ENCODE measurements at regions not wholly inside any gene's neighbourhood (a gene's known extent, or its start where the extent isn't known, plus 50 kb on each side); places are given as distances from the start of the nearest gene placed in this dataset.

DNA sequence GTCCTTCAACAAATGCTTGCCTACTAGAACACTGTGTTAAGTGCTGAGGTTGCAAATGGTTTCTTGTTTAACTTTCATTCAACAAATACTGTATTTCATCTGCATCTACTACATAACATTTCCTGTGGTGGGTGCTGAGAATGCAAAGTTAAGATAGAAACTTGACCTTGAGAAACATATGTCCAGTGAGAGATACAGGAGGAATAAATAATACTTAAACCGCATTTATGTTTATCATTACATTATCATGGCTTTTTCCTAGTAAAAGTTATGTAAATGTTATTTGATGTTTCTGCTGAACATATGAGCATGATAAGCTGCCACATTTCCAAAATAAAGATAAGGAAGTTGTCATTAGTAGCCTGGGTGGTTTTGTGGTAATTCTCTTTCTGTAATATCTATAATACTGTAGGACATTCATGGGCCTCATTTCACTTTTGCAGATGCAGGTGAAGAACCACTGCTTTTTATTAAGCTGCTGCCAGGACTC is 590.4 kb downstream of the PLPP3 start:
- no peak overlapping the region for H3K4me3 Mint-ChIP-seq
- no peak overlapping the region for H3K27ac Mint-ChIP-seq
- no peaks in the 10 kb centered on the region for H3K9me3 Mint-ChIP-seq (ENCODE audit: low read depth)
- no peaks in the 10 kb centered on the region for H3K36me3 Mint-ChIP-seq
- peaks cover 4% of the 10 kb centered on the region for H3K27me3 Mint-ChIP-seq
- H3K4me1 Mint-ChIP-seq (ENCODE audit: low read depth), result no peaks in the 10 kb centered on the region

DNA sequence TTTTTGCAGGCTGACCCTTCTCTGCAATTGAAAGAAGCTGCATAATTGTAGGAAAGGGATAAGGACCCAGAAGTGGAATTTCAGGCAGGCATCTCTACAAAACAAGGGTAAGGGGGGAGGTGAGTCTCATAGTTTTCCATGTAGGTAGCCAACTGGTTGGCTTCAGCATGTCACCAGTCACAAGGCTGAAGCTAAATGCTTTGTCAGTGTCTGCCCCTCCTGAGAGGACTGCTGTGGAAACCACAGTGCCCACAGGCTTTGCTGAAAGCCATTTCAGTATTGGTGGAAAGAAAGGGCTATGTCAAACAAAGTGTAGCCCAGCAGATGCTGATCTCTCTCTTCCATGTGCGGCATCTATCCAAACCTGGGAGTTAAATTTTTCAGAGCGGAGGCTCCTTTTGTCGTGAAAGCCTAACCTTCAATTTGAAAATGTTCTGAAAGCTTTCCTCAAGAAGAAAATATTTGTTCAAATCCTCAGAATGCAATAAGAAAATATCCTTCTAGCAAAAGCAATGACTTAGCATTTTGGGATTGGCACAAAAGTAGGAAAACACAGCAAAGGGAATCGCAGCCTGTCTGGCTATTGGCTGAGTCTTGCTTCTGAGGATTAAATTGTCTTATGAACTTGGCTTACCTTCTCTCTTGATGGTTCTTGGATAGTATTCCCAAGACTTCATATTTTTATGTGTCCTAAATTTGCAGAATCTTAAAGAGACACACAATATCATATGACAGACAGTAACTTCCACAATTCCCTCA is 591.7 kb downstream of the PLPP3 start:
- H3K27me3 Mint-ChIP-seq, result peaks cover 4% of the 10 kb centered on the region
- H3K36me3 Mint-ChIP-seq, result no peaks in the 10 kb centered on the region
- H3K4me1 Mint-ChIP-seq (ENCODE audit: low read depth), result no peaks in the 10 kb centered on the region
- no peak overlapping the region for H3K4me3 Mint-ChIP-seq
- H3K9me3 Mint-ChIP-seq (ENCODE audit: low read depth), result no peaks in the 10 kb centered on the region
- no peak overlapping the region for H3K27ac Mint-ChIP-seq

DNA sequence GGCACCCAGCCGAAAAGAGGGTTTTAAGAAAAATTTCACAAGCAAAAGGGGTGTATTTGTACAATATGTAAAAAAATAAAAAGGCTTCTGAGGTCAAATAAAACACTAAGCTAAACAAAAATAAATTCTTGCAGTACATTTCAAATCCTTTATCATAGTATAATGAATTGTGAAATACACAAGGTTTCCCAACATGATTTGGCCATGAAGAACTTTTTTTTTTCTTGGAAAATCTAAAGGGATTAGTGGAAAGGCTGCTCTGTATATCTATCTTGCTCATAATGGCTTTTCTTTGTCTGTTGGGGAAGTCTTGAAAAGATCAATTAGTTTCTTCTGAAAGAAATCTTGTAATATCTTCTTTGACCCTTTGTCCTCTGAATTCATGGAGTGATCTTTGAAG is 593.4 kb downstream of the PLPP3 start:
- no peaks in the 10 kb centered on the region for H3K4me1 Mint-ChIP-seq (ENCODE audit: low read depth)
- H3K27me3 Mint-ChIP-seq, result peaks cover 5% of the 10 kb centered on the region
- no peak overlapping the region for H3K4me3 Mint-ChIP-seq
- no peak overlapping the region for H3K27ac Mint-ChIP-seq
- no peaks in the 10 kb centered on the region for H3K36me3 Mint-ChIP-seq
- H3K9me3 Mint-ChIP-seq (ENCODE audit: low read depth), result no peaks in the 10 kb centered on the region

DNA sequence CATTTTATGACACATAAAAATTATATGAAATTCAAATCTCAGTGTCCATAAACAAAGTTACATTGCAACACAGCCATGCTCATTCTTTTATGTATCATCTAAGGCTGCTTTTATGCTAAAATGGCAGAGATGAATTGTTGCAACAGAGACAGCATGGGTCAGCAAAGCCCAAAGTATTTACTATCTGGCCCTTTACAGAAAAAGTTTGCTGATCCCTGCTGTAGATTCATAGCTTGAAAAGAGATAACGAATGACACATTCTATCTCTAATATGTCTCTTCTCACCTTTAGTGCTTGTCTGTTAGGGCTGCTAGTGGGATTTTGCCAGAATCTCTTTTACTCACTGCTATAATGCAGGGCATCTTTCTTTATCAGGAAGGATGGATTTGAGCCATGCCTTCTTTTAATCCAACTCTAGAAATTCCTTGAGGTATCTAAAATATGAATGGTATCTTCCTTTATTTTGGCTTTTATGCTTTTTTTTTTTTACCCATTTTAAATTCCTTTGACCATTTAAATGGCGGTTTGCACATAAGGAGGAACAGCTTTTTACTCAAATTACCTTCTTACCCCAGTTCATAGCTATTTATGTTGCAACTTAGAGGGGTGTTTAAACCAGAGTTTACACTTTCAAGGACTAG is 598.2 kb downstream of the PLPP3 start:
- Mint-ChIP-seq H3K4me1 (ENCODE audit: low read depth) (no peaks in the 10 kb centered on the region), H3K27ac (no peak overlapping the region), H3K27me3 (peaks cover 1% of the 10 kb centered on the region), H3K4me3 (no peak overlapping the region), H3K36me3 (no peaks in the 10 kb centered on the region), H3K9me3 (ENCODE audit: low read depth) (peaks cover 3% of the 10 kb centered on the region)

DNA sequence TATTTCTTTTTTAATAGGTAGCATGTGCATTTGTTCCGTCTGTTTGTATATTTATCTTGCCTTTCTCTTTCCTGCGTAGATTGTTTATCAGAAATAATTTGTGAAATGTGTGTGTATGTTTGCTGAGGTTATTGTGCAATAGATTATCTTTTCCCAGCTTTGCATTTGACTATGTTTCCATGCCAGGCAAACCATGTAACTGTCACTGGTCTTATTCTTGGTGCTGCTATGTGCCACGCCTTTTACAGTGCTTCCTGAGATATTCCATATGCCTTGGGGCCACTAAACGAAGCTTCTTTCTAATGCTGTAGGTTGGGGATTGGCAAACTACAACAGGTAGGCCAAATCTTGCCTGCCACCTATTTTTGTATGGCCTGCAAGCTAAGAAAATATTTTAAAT is 598.8 kb downstream of the PLPP3 start:
- Mint-ChIP-seq H3K36me3 (no peaks in the 10 kb centered on the region), H3K4me3 (no peak overlapping the region), H3K9me3 (ENCODE audit: low read depth) (peaks cover 3% of the 10 kb centered on the region), H3K4me1 (ENCODE audit: low read depth) (no peaks in the 10 kb centered on the region), H3K27me3 (peaks cover 1% of the 10 kb centered on the region), H3K27ac (no peak overlapping the region)

DNA sequence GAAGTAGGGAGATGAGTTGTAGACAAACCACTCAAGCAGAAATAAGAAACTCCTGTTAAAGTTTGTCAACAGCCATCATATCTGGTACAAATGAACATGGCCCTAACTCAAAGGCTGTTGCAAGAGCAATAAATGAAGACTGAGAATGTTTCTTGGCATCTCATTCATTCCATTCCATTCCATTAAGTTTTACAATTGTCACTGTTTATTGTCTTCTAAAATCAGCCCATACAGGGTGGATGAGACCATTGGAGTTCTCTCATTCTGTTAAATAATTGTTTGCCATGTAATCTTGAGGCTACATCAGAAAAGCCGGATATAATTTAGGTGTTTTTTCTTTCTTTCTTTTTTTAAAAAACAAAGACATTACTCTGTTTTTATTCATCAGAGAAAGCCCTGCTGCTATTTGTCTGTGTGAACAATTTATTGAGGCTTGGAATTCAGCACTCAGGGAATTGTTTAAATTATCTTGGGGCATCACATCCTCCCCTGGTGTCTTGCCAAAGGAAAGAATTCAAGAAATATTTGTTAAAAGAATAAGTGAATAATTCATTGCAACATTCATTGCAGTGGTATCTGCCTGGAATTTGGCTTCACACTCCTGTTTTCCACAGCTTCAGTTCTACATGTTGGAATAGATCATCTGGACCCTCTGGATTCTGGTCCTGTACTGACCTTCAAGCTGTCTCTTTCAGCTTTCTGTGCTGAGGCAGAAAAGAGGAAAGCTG is 604.5 kb downstream of the PLPP3 start:
- peaks cover 4% of the 10 kb centered on the region for H3K27me3 Mint-ChIP-seq
- no peaks in the 10 kb centered on the region for H3K36me3 Mint-ChIP-seq
- no peak overlapping the region for H3K4me3 Mint-ChIP-seq
- no peaks in the 10 kb centered on the region for H3K4me1 Mint-ChIP-seq (ENCODE audit: low read depth)
- peaks cover 6% of the 10 kb centered on the region for H3K9me3 Mint-ChIP-seq (ENCODE audit: low read depth)
- H3K27ac Mint-ChIP-seq, result no peak overlapping the region

DNA sequence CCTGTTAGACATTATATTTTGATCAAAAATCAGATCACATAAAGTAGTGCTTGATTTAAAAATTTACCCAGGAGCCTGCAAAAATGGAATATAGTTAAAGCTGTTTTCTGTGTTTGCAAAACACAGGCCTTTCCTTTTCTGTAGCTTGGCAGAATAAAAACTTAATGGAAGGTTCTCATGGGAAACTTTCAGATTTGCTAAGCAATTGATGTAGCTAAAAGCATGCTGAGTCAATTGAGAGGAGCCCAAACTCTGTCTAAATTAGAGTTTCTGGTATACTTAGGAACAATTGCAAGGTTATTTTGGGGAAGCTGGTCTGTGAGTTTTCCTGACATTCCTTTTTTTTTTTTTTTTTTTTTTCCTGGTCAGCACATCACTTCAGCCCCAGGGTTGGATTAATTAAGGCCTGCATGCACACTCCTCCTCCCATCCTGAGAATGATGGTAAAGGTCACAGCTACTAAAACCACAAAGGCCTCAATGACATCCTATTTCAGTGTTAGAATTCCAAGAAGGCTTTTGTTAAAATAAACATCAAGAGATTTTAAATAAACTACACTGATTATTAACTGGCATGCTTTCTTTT is 608.7 kb downstream of the PLPP3 start:
- peaks cover 17% of the 10 kb centered on the region for H3K27me3 Mint-ChIP-seq
- H3K4me3 Mint-ChIP-seq, result no peak overlapping the region
- H3K9me3 Mint-ChIP-seq (ENCODE audit: low read depth), result peaks cover 3% of the 10 kb centered on the region
- H3K4me1 Mint-ChIP-seq (ENCODE audit: low read depth), result no peaks in the 10 kb centered on the region
- H3K36me3 Mint-ChIP-seq, result no peaks in the 10 kb centered on the region
- no peak overlapping the region for H3K27ac Mint-ChIP-seq

DNA sequence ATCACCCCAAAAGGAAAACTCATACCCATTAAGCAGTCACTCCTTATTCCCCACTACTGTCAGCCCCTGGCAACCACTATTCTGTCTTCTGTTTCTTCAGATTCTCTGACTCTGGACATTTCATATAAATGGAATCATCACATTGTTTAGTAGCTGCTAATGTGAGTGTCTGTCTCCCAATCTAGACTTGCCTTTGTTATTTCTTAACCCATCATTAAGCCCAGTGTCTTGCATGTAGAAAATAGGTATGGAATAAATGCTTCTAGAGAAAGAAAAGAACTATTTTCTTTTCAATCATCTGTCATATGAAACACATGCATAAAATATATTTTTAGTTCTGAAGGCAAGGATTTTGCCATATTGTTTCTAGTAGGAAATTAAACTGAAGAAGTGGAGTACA is 610.0 kb downstream of the PLPP3 start:
- Mint-ChIP-seq H3K4me3 (no peak overlapping the region), H3K9me3 (ENCODE audit: low read depth) (peaks cover 3% of the 10 kb centered on the region), H3K4me1 (ENCODE audit: low read depth) (no peaks in the 10 kb centered on the region), H3K27me3 (peaks cover 17% of the 10 kb centered on the region), H3K36me3 (no peaks in the 10 kb centered on the region), H3K27ac (no peak overlapping the region)

DNA sequence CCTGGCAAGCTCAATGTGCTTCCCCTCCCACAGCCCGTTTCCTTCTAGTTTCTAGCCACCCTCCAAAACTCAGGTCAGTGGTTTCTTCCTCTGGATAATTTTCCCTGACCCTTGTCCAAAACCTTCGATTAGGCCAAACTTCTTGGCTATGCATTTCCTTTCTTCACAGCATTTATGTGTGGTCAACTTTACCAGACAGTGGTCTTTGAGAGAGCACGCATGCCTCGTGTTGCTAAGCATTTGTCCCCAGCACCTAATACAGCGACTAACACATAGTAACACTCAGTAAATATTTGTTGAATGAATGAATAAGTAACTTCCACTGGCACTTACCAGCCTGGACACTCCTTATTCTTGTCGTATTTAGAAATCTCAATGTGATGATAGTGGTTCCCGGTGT is 610.7 kb downstream of the PLPP3 start:
- H3K36me3 Mint-ChIP-seq, result no peaks in the 10 kb centered on the region
- no peak overlapping the region for H3K27ac Mint-ChIP-seq
- H3K4me1 Mint-ChIP-seq (ENCODE audit: low read depth), result no peaks in the 10 kb centered on the region
- H3K27me3 Mint-ChIP-seq, result peaks cover 17% of the 10 kb centered on the region
- no peak overlapping the region for H3K4me3 Mint-ChIP-seq
- H3K9me3 Mint-ChIP-seq (ENCODE audit: low read depth), result peaks cover 3% of the 10 kb centered on the region

DNA sequence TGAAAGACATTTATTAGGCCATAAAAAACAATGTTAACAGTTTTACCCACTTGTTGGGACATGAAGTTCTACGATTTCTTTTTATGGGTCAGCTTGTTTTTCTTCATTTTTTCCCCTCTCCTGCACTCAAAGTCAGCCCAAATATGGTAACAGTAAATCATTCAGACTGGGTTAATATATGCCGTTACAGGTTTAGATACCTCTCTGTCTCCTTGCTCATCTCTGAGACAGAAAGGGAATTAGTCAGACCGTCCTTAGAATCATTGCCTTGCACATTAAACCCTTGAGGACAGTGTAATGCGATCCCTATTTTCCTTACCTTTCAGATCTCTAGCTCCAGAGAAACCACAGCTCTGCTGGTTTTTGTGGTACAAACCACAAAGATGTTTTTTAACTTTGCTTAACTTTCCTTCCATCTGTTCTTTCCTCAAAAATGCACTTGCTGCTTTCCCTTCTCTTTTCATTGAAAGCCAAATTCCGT is 613.3 kb downstream of the PLPP3 start:
- Mint-ChIP-seq H3K4me1 (ENCODE audit: low read depth) (no peaks in the 10 kb centered on the region), H3K27ac (no peak overlapping the region), H3K27me3 (peaks cover 13% of the 10 kb centered on the region), H3K9me3 (ENCODE audit: low read depth) (no peaks in the 10 kb centered on the region), H3K4me3 (no peak overlapping the region), H3K36me3 (no peaks in the 10 kb centered on the region)

DNA sequence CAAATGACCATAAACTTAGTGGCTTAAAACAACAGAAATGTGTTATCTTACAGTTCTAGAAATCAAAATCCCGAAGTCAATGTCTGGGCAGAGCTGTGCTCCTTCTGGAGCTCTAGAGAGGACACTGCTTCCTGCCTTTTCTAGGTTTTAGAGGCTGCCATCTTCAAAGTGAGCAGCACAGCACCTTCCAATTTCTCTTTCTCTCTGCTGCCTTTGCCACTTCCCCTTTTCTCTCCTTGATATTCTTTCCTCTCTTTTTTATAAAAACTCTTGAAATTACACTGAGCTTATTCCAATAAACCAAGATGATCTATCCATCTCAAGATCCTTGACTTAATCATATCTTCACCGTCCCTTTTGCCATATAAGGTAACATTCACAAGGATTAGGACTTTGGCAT is 616.9 kb downstream of the PLPP3 start:
- H3K27me3 Mint-ChIP-seq, result peaks cover 5% of the 10 kb centered on the region
- no peak overlapping the region for H3K4me3 Mint-ChIP-seq
- H3K9me3 Mint-ChIP-seq (ENCODE audit: low read depth), result no peaks in the 10 kb centered on the region
- H3K27ac Mint-ChIP-seq, result no peak overlapping the region
- H3K4me1 Mint-ChIP-seq (ENCODE audit: low read depth), result no peaks in the 10 kb centered on the region
- H3K36me3 Mint-ChIP-seq, result no peaks in the 10 kb centered on the region

DNA sequence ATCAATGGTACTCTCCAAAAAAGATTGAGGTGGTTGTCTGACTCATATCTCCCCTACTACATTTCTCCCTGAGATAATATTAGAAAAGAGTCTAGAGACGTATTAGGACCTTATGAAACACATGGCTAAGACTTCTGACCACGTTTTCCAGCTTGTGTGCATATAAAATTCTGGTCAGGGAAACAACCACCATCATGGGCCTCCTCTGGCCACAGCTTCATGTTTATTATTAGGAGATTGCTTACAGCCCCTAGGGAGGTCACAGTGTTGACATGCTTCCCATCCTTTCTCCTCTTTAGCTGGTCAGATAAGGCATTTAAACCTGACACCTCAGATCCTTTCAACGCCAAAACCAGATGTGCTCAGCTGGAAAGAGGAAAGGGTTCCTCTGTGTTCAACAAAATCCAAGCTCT is 620.2 kb downstream of the PLPP3 start:
- peaks cover 2% of the 10 kb centered on the region for H3K27me3 Mint-ChIP-seq
- H3K4me3 Mint-ChIP-seq, result no peak overlapping the region
- no peaks in the 10 kb centered on the region for H3K36me3 Mint-ChIP-seq
- H3K4me1 Mint-ChIP-seq (ENCODE audit: low read depth), result no peaks in the 10 kb centered on the region
- no peak overlapping the region for H3K27ac Mint-ChIP-seq
- H3K9me3 Mint-ChIP-seq (ENCODE audit: low read depth), result no peaks in the 10 kb centered on the region

DNA sequence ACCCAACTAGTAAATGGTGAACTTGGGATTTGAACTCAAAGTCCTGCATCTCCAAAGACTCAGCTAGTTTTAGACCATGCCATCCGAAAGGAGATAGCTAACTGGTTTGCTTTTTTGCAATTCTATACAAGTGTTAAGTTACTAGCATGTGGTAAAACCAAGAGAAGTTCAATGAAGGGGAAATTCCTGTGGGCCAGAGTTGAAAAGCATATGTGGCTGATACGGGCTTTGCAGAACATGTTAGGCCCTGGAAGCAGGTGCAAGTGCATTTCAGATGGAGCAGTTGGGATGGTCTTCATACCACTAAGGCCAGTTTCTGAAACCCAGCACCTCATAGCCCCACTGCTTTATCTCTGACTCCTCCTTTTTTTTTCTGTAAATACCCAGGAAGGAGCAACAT is 620.9 kb downstream of the PLPP3 start:
- peaks cover 2% of the 10 kb centered on the region for H3K27me3 Mint-ChIP-seq
- no peaks in the 10 kb centered on the region for H3K9me3 Mint-ChIP-seq (ENCODE audit: low read depth)
- no peak overlapping the region for H3K4me3 Mint-ChIP-seq
- H3K4me1 Mint-ChIP-seq (ENCODE audit: low read depth), result no peaks in the 10 kb centered on the region
- H3K36me3 Mint-ChIP-seq, result no peaks in the 10 kb centered on the region
- H3K27ac Mint-ChIP-seq, result no peak overlapping the region

DNA sequence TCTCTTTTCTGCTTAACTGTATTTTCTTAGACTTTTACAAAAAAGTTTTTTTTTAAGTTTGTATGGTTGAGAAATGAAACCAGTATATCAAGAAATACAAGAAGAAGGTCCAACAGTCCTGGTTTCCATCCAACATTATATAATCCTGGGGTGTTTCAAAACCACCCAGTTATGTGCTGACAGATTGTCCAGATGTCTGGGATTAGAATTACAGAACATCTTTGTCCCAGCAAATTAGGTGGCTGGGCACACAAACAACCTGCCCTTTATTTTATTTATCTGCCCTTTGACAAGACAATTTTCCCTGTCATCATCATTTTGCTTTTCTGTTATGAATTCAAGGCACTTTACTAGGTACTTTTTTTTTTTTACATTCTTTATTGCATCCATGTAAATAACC is 622.1 kb downstream of the PLPP3 start:
- no peak overlapping the region for H3K4me3 Mint-ChIP-seq
- H3K27ac Mint-ChIP-seq, result no peak overlapping the region
- no peaks in the 10 kb centered on the region for H3K9me3 Mint-ChIP-seq (ENCODE audit: low read depth)
- no peaks in the 10 kb centered on the region for H3K4me1 Mint-ChIP-seq (ENCODE audit: low read depth)
- H3K27me3 Mint-ChIP-seq, result peaks cover 2% of the 10 kb centered on the region
- no peaks in the 10 kb centered on the region for H3K36me3 Mint-ChIP-seq

Measured in activated naive CD8-positive, alpha-beta T cell (primary cell).